LNCaP clone FGC (cell line): ENCODE measurements at regions not wholly inside any gene's neighbourhood (a gene's known extent, or its start where the extent isn't known, plus 50 kb on each side); places are given as distances from the start of the nearest gene placed in this dataset.
"Not testable (repeated sequence)": the region's sequence is repeated elsewhere in the genome, so short reads cannot be mapped to it uniquely, and the experiment has no call there.

Experiments used
- DNase-seq: peaks from one replicate; pipeline ENCODE4 v3.0.0-alpha.2; 2011; ENCODE audit warnings: low read depth
- H3K4me3 ChIP-seq: 2 replicates; pipeline ENCODE4 v1.5.1; 2011; ENCODE audit warnings: mild to moderate bottlenecking, low read depth, low read length, control low read depth
- CTCF ChIP-seq: IDR thresholded peaks from 2 replicates; pipeline ENCODE4 v1.5.1; 2012; ENCODE audit warnings: mild to moderate bottlenecking; ENCODE audit not compliant: control insufficient read depth, insufficient read depth; ENCODE audit errors: extremely low read depth

GRCh38 chr5:130529111-130529510 lies 624.8 kb downstream of the CHSY3 start:
- no peak overlapping the region for H3K4me3 ChIP-seq
- no peak for TF ChIP-seq CTCF
- DNase-seq: no peak

GRCh38 chr5:130528474-130528873 lies 624.2 kb downstream of the CHSY3 start:
- no peak for DNase-seq

GRCh38 chr5:130526708-130527107 lies 622.4 kb downstream of the CHSY3 start:
- H3K4me3 ChIP-seq: no peak overlapping the region
- peak; percentile 55 for DNase-seq
- no peak for TF ChIP-seq CTCF

More at GRCh38 chr5:130528474-130528873, 624.2 kb downstream of the CHSY3 start:
- no peak for TF ChIP-seq CTCF
- H3K4me3 ChIP-seq: no peak overlapping the region

- TF ChIP-seq CTCF: no peak
- H3K4me3 ChIP-seq: no peak overlapping the region
- no peak for DNase-seq
Observed at GRCh38 chr5:130520211-130520610, 615.9 kb downstream of the CHSY3 start.

GRCh38 chr5:130514984-130515690 lies 610.9 kb downstream of the CHSY3 start:
- H3K4me3 ChIP-seq: no peak overlapping the region
- TF ChIP-seq CTCF: no peak
- no peak for DNase-seq

GRCh38 chr5:130502702-130503101 lies 598.4 kb downstream of the CHSY3 start:
- no peak overlapping the region for H3K4me3 ChIP-seq
- no peak for TF ChIP-seq CTCF
- no peak for DNase-seq

- DNase-seq: no peak
- TF ChIP-seq CTCF: no peak
- H3K4me3 ChIP-seq: no peak overlapping the region
Observed at GRCh38 chr5:130501151-130501865, 597.0 kb downstream of the CHSY3 start.

GRCh38 chr5:130500495-130500894 lies 596.2 kb downstream of the CHSY3 start:
- not testable (repeated sequence) for DNase-seq

More at GRCh38 chr5:130500495-130500894, 596.2 kb downstream of the CHSY3 start:
- H3K4me3 ChIP-seq: not testable (repeated sequence)
